Sigmoid colon (tissue), 6 donors: ENCODE measurements at regions not wholly inside any gene's neighbourhood (a gene's known extent, or its start where the extent isn't known, plus 50 kb on each side); places are given as distances from the start of the nearest gene placed in this dataset.
A peak's percentile ranks its signal among the peaks of the same experiment; 100 is the strongest.

Experiments
- DNase-seq: peaks from one replicate; pipeline ENCODE4 v3.0.0-alpha.2; 2019
- H3K27ac ChIP-seq, 4 donors: fragments of 200-600 bp; sonication (generic); one replicate each; pipeline ENCODE4 v1.5.1; 2016 to 2019; ENCODE audit warnings: mild to moderate bottlenecking in 1 of 4
- H3K27me3 ChIP-seq, 3 donors: fragments of 200-600 bp; sonication (generic); one replicate each; pipeline ENCODE4 v1.5.1; 2019; ENCODE audit warnings: mild to moderate bottlenecking in 1 of 3
- H3K36me3 ChIP-seq, 4 donors: fragments of 200-600 bp; sonication (generic); one replicate each; pipeline ENCODE4 v1.5.1; 2016 to 2019
- H3K4me1 ChIP-seq, 4 donors: fragments of 200-600 bp; sonication (generic); one replicate each; pipeline ENCODE4 v1.5.1; 2017 to 2019
- H3K4me3 ChIP-seq, 4 donors: fragments of 200-600 bp; sonication (generic); one replicate each; pipeline ENCODE4 v1.5.1; 2017 to 2019; ENCODE audit warnings: mild to moderate bottlenecking in 2 of 4, moderate library complexity in 1 of 4
- H3K9me3 ChIP-seq, 4 donors: fragments of 200-600 bp in 3 of 4; sonication (generic) in 3 of 4; one replicate each; pipeline versions ENCODE4 v1.5.1 to v1.6.1; 2013 to 2019
- EP300 ChIP-seq, 4 donors: sonication (generic); formaldehyde crosslinking; IDR thresholded peaks; one replicate each; pipeline ENCODE4 v1.6.1; 2017; ENCODE audit warnings: antibody characterized with exemption in 4 of 4
- POLR2A ChIP-seq, 2 donors: fragments of 450-650 bp; IDR thresholded peaks; one replicate each; pipeline ENCODE4 v1.6.1; 2016; ENCODE audit warnings: antibody characterized with exemption in 2 of 2, mild to moderate bottlenecking in 2 of 2, moderate library complexity in 2 of 2
- POLR2AphosphoS5 ChIP-seq, 4 donors: sonication (generic); formaldehyde crosslinking; IDR thresholded peaks; one replicate each; pipeline ENCODE4 v1.6.1; 2017; ENCODE audit warnings: antibody characterized with exemption in 4 of 4
- WGBS, 2 donors: extraction: QIAGEN DNeasy Blood & Tissue Kit; methylation state at CpG; one replicate each; pipeline ENCODE4 v1.1.7; 2013; 5-methylcytosine and 5-hydroxymethylcytosine counted together
- intact Hi-C: fragments of 100-400 bp; cut with DNase I; formaldehyde crosslinking; loops from one replicate; pipeline ENCODE4 v1.15.1; 2023
- TF ChIP-seq, protein P1 (sequence below), 4 experiments: fragments of 450-650 bp in 3 of 4; fragments of 200-600 bp in 1 of 4; IDR thresholded peaks; one replicate each; pipeline ENCODE4 v1.5.1; 2016 to 2019; ENCODE audit warnings: antibody characterized with exemption in 4 of 4, mild to moderate bottlenecking in 3 of 4, moderate library complexity in 2 of 4
- donor health status: healthy with polysubstance abuse.
- donor health status: healthy.

DNA sequence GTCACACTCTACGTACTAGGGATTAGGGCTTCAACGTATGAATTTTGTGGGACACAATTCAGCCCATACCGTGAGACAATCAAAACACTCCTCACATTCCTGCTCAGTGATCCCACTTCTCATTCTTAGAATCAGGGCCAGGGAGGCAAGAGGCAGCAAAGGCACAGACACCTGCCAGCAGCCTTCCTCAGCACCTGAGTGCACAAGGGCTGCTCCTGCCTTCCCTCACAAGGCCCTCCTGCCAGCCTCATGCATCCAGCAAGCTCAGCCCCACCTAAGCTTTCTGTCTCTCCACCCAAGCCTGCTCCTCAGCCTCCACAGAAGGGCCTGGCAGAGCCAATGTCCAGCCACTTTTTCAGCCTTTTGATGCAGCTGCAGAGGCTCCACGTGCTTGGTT, 141.6 kb downstream of the SP3 start:
- intact Hi-C loops: no loop called here
- Histone ChIP-seq H3K4me3 (no peak overlapping the region), H3K4me1 (no peaks in the 10 kb centered on the region), H3K27me3 (no peaks in the 10 kb centered on the region), H3K27ac (no peak overlapping the region), H3K9me3 (no peaks in the 10 kb centered on the region), H3K36me3 (no peaks in the 10 kb centered on the region)
- WGBS, 2 donors: 89 to 92% methylated on average over 4 of the region's 4 CpGs
- DNase-seq: no peak
- TF ChIP-seq, protein P1, sequence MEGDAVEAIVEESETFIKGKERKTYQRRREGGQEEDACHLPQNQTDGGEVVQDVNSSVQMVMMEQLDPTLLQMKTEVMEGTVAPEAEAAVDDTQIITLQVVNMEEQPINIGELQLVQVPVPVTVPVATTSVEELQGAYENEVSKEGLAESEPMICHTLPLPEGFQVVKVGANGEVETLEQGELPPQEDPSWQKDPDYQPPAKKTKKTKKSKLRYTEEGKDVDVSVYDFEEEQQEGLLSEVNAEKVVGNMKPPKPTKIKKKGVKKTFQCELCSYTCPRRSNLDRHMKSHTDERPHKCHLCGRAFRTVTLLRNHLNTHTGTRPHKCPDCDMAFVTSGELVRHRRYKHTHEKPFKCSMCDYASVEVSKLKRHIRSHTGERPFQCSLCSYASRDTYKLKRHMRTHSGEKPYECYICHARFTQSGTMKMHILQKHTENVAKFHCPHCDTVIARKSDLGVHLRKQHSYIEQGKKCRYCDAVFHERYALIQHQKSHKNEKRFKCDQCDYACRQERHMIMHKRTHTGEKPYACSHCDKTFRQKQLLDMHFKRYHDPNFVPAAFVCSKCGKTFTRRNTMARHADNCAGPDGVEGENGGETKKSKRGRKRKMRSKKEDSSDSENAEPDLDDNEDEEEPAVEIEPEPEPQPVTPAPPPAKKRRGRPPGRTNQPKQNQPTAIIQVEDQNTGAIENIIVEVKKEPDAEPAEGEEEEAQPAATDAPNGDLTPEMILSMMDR (IDR thresholded peaks at IDR 0.05): no peak
- TF ChIP-seq EP300 (IDR thresholded peaks at IDR 0.05) (no peak), POLR2A (IDR thresholded peaks at IDR 0.05) (no peak), POLR2AphosphoS5 (IDR thresholded peaks at IDR 0.05) (no peak)

DNA sequence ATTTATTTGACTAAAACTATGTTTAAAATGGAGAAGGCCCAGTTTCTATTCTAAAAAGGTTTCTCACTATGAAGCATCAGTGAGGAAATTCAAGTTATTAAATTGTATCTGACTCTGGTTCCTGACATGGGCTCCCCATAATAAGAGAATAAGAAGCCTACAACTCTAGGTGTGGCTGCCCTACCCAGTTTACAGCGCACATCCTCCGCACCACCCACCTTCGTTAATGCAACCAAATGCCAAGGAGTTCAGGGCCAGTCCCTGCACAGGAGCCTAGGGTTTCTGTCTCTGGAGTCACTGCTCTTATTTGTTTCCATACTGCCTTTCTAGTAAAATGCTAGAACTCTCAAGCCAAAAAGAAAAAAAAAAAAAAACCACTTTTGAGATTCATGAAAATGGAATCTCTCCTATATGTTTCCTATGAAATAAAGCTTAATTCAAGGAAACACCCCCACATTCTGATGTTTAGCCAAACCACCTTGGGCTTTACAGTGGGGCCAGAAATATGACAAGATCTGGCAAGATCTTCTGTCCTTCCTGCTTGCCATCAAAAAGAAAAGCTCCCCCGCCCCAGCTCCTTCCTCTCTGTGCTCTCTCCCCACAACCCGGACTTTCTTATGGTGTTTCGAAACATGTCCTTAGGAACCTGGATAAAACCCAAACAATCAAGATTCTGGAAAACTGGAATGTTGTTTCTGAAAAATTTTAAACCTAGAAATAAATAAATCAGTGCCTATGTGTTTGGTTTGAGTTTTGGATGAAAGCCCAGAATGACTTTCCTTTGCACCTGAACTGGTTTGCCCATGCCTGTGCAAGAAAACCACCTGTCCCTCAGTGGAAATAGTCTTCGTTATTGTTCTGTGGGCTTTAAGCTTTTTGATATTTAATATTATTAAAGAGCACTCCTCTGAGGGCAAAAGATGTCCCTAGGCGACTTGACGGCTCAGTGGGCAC, 136.7 kb downstream of the SP3 start:
- Histone ChIP-seq H3K4me1 (peaks cover 0 to 8% (median 0%) of the 10 kb centered on the region in 4 donors), H3K27ac (no peak overlapping the region), H3K36me3 (no peaks in the 10 kb centered on the region), H3K9me3 (no peaks in the 10 kb centered on the region), H3K27me3 (no peaks in the 10 kb centered on the region), H3K4me3 (no peak overlapping the region)
- TF ChIP-seq EP300 (IDR thresholded peaks at IDR 0.05) (no peak), POLR2AphosphoS5 (IDR thresholded peaks at IDR 0.05) (no peak), POLR2A (IDR thresholded peaks at IDR 0.05) (no peak)
- TF ChIP-seq, protein P1 (IDR thresholded peaks at IDR 0.05): no peak
- no peak for DNase-seq
- WGBS, 2 donors: 24 to 69% methylated on average over 9 of the region's 9 CpGs
- intact Hi-C loops: no loop called here

DNA sequence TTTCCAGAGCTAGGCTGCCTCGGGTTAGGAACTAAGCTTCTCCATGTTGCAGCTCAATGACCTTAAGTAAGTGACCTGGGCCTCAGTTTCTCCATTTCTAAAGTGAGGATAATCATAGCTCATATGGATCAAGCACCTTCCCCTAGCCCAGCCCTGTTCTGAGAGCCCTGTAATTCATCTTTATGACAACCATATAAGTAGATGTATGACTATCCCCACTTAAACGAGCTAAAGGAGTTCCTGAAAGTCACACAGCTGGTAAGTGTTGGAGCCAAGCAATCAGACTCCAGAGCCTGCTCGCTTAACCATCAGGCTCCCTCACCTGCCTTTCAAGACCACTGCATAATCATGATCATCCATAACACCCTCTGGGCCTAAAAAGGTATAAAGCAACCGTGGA, 135.4 kb downstream of the SP3 start:
- TF ChIP-seq POLR2AphosphoS5 (IDR thresholded peaks at IDR 0.05) (no peak), EP300 (IDR thresholded peaks at IDR 0.05) (no peak), POLR2A (IDR thresholded peaks at IDR 0.05) (no peak)
- TF ChIP-seq, protein P1 (IDR thresholded peaks at IDR 0.05): no peak
- no peaks in the 10 kb centered on the region for H3K9me3 ChIP-seq
- no peak overlapping the region for H3K4me3 ChIP-seq
- 23 to 66% methylated on average over 4 of the region's 4 CpGs for WGBS, 2 donors
- DNase-seq: no peak
- intact Hi-C loops: no loop called here
- no peak overlapping the region for H3K27ac ChIP-seq
- H3K4me1 ChIP-seq: peaks cover 0 to 8% (median 0%) of the 10 kb centered on the region in 4 donors
- no peaks in the 10 kb centered on the region for H3K27me3 ChIP-seq
- no peaks in the 10 kb centered on the region for H3K36me3 ChIP-seq

DNA sequence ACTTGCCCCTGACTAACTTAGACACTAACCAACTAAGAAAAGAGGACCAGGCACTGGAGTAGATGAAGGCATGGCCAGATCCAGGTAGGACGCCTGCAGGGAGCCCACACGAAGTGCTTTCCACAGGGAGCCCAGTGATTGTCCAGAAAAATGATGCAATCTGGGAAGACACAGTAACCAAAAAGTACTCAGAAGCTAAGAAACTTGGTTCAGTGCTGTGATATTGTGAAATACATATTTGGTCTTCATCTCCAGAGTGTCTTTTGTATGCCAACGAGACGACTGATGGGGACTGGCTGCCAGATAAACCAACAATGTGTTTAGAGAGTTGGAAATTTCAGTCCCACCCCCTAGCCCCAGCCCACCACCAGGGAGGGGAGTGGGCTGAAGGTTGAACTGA, 135.0 kb downstream of the SP3 start:
- intact Hi-C loops: no loop called here
- H3K27ac ChIP-seq: peak overlapping the region in 1 of 4 donors; percentile 24
- H3K9me3 ChIP-seq: no peaks in the 10 kb centered on the region
- 44 to 75% methylated on average over 4 of the region's 4 CpGs for WGBS, 2 donors
- H3K4me1 ChIP-seq: peaks cover 0 to 8% (median 0%) of the 10 kb centered on the region in 4 donors
- no peak overlapping the region for H3K4me3 ChIP-seq
- no peaks in the 10 kb centered on the region for H3K36me3 ChIP-seq
- TF ChIP-seq POLR2AphosphoS5 (IDR thresholded peaks at IDR 0.05) (peak in 3 of 4 donors; percentile 25 to 38 (median 31)), POLR2A (IDR thresholded peaks at IDR 0.05) (no peak), EP300 (IDR thresholded peaks at IDR 0.05) (no peak)
- TF ChIP-seq, protein P1 (IDR thresholded peaks at IDR 0.05): no peak
- no peak for DNase-seq
- H3K27me3 ChIP-seq: no peaks in the 10 kb centered on the region
